Transverse colon (tissue), 4 donors: ENCODE measurements at regions not wholly inside any gene's neighbourhood (a gene's known extent, or its start where the extent isn't known, plus 50 kb on each side); places are given as distances from the start of the nearest gene placed in this dataset.

Source experiments
- DNase-seq: peaks from one replicate; pipeline ENCODE4 v3.0.0-alpha.2; 2019
- H3K27ac ChIP-seq, 4 donors: fragments of 200-600 bp; sonication (generic); 2 replicates each; pipeline ENCODE4 v1.5.1; 2016 to 2018; ENCODE audit warnings: inconsistent platforms in 4 of 4
- H3K27me3 ChIP-seq: fragments of 200-600 bp; sonication (generic); 2 replicates; pipeline ENCODE4 v1.5.1; 2017; ENCODE audit warnings: inconsistent platforms
- H3K36me3 ChIP-seq, 4 donors: fragments of 200-600 bp; sonication (generic); 2 replicates each; pipeline ENCODE4 v1.5.1; 2017 to 2019; ENCODE audit warnings: inconsistent platforms in 4 of 4
- H3K4me1 ChIP-seq, 4 donors: fragments of 200-600 bp; sonication (generic); 2 replicates each; pipeline ENCODE4 v1.5.1; 2017 to 2020; ENCODE audit warnings: inconsistent platforms in 4 of 4
- H3K4me3 ChIP-seq, 4 donors: fragments of 200-600 bp; sonication (generic); 1 replicate in 1 of 4; 2 replicates in 3 of 4; pipeline versions ENCODE4 v1.5.1 to v1.6.1; 2017 to 2019; ENCODE audit warnings: inconsistent platforms in 4 of 4
- H3K9me3 ChIP-seq, 2 donors: fragments of 200-600 bp; sonication (generic); 2 replicates each; pipeline ENCODE4 v1.5.1; 2017 to 2019; ENCODE audit warnings: inconsistent platforms in 2 of 2
- CTCF ChIP-seq, 5 experiments: fragments of 200-600 bp in 3 of 5; fragments of 450-650 bp in 2 of 5; sonication (generic) in 3 of 5; IDR thresholded peaks; 1 replicate in 2 of 5; 2 replicates in 3 of 5; pipeline ENCODE4 v1.5.1; 2016 to 2017; ENCODE audit warnings: antibody characterized with exemption in 5 of 5, inconsistent platforms in 3 of 5, mild to moderate bottlenecking in 2 of 5, moderate library complexity in 1 of 5
- EP300 ChIP-seq: sonication (generic); formaldehyde crosslinking; IDR thresholded peaks from one replicate; pipeline ENCODE4 v1.6.1; 2017; ENCODE audit warnings: antibody characterized with exemption, low read depth
- POLR2A ChIP-seq: fragments of 450-650 bp; IDR thresholded peaks from one replicate; pipeline ENCODE4 v1.6.1; 2016; ENCODE audit warnings: antibody characterized with exemption, mild to moderate bottlenecking, moderate library complexity
- POLR2AphosphoS5 ChIP-seq, 3 donors: sonication (generic); formaldehyde crosslinking; IDR thresholded peaks; one replicate each; pipeline ENCODE4 v1.6.1; 2016; ENCODE audit warnings: antibody characterized with exemption in 3 of 3
- WGBS, 2 donors: methylation state at CpG; one replicate each; pipeline ENCODE4 v1.1.5; 2018; ENCODE audit warnings: low coverage in 1 of 2; 5-methylcytosine and 5-hydroxymethylcytosine counted together
- in situ Hi-C, 4 donors: fragments of 200-750 bp; cut with MboI; loops; one replicate each; pipeline versions ENCODE4 v1.15.0 to v1.15.1; 2017; ENCODE audit warnings: low sequenced_read_pairs in 3 of 4, low pct_ligation_motif_present in 1 of 4, low pct_unique_long_range_greater_than_20kb in 1 of 4
- intact Hi-C: fragments of 100-400 bp; cut with DNase I; formaldehyde crosslinking; loops from one replicate; pipeline ENCODE4 v1.15.1; 2023; ENCODE audit warnings: low total_unique reads

GRCh38 chr16:54817940-54818574 lies 112.6 kb upstream of the IRX5 start:
- TF ChIP-seq POLR2AphosphoS5 (IDR thresholded peaks at IDR 0.05) = no peak
- TF ChIP-seq POLR2A = no peak
- TF ChIP-seq CTCF (IDR thresholded peaks at IDR 0.05) = no peak
- no peak for TF ChIP-seq EP300
- H3K27me3 ChIP-seq = no peaks in the 10 kb centered on the region
- H3K36me3 ChIP-seq = no peaks in the 10 kb centered on the region
- H3K9me3 ChIP-seq = no peaks in the 10 kb centered on the region
- 68 to 70% methylated on average over 11 to 17 of the region's 17 CpGs for WGBS, 2 donors
- DNase-seq = no peak
- H3K4me1 ChIP-seq = no peaks in the 10 kb centered on the region
- H3K27ac ChIP-seq = no peak overlapping the region
- no peak overlapping the region for H3K4me3 ChIP-seq
- in situ Hi-C loops (no loop called here), intact Hi-C loops (no loop called here)

GRCh38 chr16:54817432-54817831 lies 113.2 kb upstream of the IRX5 start:
- Histone ChIP-seq H3K27ac (no peak overlapping the region), H3K4me1 (no peaks in the 10 kb centered on the region), H3K4me3 (no peak overlapping the region), H3K36me3 (no peaks in the 10 kb centered on the region), H3K27me3 (no peaks in the 10 kb centered on the region), H3K9me3 (no peaks in the 10 kb centered on the region)
- intact Hi-C loops (no loop called here), in situ Hi-C loops (no loop called here)
- DNase-seq = no peak
- WGBS, 2 donors = 74% methylated on average over 10 of the region's 10 CpGs
- TF ChIP-seq POLR2AphosphoS5 (IDR thresholded peaks at IDR 0.05) (no peak), CTCF (IDR thresholded peaks at IDR 0.05) (no peak), POLR2A (no peak), EP300 (no peak)

GRCh38 chr16:54816471-54816870 lies 114.2 kb upstream of the IRX5 start:
- TF ChIP-seq POLR2AphosphoS5 (IDR thresholded peaks at IDR 0.05) = no peak
- TF ChIP-seq POLR2A = no peak
- no peak for TF ChIP-seq CTCF (IDR thresholded peaks at IDR 0.05)
- no peak for TF ChIP-seq EP300
- Histone ChIP-seq H3K27me3 (no peaks in the 10 kb centered on the region), H3K4me1 (no peaks in the 10 kb centered on the region), H3K4me3 (no peak overlapping the region), H3K9me3 (no peaks in the 10 kb centered on the region), H3K27ac (no peak overlapping the region), H3K36me3 (no peaks in the 10 kb centered on the region)
- intact Hi-C loops (no loop called here), in situ Hi-C loops (no loop called here)
- 48% methylated on average over 3 of the region's 3 CpGs for WGBS, 2 donors
- no peak for DNase-seq

- Histone ChIP-seq H3K4me1 (no peaks in the 10 kb centered on the region), H3K4me3 (no peak overlapping the region), H3K36me3 (no peaks in the 10 kb centered on the region), H3K9me3 (no peaks in the 10 kb centered on the region), H3K27me3 (no peaks in the 10 kb centered on the region), H3K27ac (no peak overlapping the region)
- in situ Hi-C loops = no loop called here
- no peak for DNase-seq
- no peak for TF ChIP-seq POLR2AphosphoS5 (IDR thresholded peaks at IDR 0.05)
- TF ChIP-seq CTCF (IDR thresholded peaks at IDR 0.05) = no peak
- no peak for TF ChIP-seq EP300
- no peak for TF ChIP-seq POLR2A
- 39% methylated on average over 3 of the region's 3 CpGs; no CpG with 5 or more reads in 1 of the 2 donors for WGBS, 2 donors
- intact Hi-C loops = no loop called here
Measured at GRCh38 chr16:54815177-54815576, 115.5 kb upstream of the IRX5 start.
